Glutamatergic neuron (in vitro differentiated cells): ENCODE measurements at regions not wholly inside any gene's neighbourhood (a gene's known extent, or its start where the extent isn't known, plus 50 kb on each side); places are given as distances from the start of the nearest gene placed in this dataset.

Source experiments
- DNase-seq: peaks from one replicate; pipeline ENCODE4 v3.0.0; 2022
- H3K27ac Mint-ChIP-seq: one replicate; pipeline ENCODE4 v1.8.0; 2020; ENCODE audit warnings: mild to moderate bottlenecking, mixed read lengths, inconsistent platforms; ENCODE audit not compliant: unreplicated experiment
- H3K27me3 Mint-ChIP-seq: one replicate; pipeline ENCODE4 v1.8.0; 2020; ENCODE audit warnings: mild to moderate bottlenecking, moderate library complexity, mixed read lengths, inconsistent platforms; ENCODE audit not compliant: unreplicated experiment
- H3K36me3 Mint-ChIP-seq: one replicate; pipeline ENCODE4 v1.8.0; 2020; ENCODE audit warnings: mild to moderate bottlenecking, mixed read lengths, inconsistent platforms; ENCODE audit not compliant: unreplicated experiment
- H3K4me1 Mint-ChIP-seq: one replicate; pipeline ENCODE4 v1.8.0; 2020; ENCODE audit warnings: mild to moderate bottlenecking, low read depth, mixed read lengths, inconsistent platforms; ENCODE audit not compliant: unreplicated experiment
- H3K4me3 Mint-ChIP-seq: one replicate; pipeline ENCODE4 v1.8.0; 2020; ENCODE audit warnings: mild to moderate bottlenecking, mixed read lengths, inconsistent platforms; ENCODE audit not compliant: unreplicated experiment
- H3K9me3 Mint-ChIP-seq: one replicate; pipeline ENCODE4 v1.8.0; 2020; ENCODE audit warnings: mild to moderate bottlenecking, moderate library complexity, mixed read lengths, inconsistent platforms; ENCODE audit not compliant: unreplicated experiment
- TF ChIP-seq, protein P1 (sequence below): fragments of 200-600 bp; sonication (generic); IDR thresholded peaks from one replicate; pipeline ENCODE4 v1.5.0; 2021; ENCODE audit not compliant: partially characterized antibody, unreplicated experiment

GRCh38 chr1:212495766-212496494 lies 63.2 kb downstream of the NENF start:
- H3K4me3 Mint-ChIP-seq: no peak overlapping the region
- TF ChIP-seq, protein P1, sequence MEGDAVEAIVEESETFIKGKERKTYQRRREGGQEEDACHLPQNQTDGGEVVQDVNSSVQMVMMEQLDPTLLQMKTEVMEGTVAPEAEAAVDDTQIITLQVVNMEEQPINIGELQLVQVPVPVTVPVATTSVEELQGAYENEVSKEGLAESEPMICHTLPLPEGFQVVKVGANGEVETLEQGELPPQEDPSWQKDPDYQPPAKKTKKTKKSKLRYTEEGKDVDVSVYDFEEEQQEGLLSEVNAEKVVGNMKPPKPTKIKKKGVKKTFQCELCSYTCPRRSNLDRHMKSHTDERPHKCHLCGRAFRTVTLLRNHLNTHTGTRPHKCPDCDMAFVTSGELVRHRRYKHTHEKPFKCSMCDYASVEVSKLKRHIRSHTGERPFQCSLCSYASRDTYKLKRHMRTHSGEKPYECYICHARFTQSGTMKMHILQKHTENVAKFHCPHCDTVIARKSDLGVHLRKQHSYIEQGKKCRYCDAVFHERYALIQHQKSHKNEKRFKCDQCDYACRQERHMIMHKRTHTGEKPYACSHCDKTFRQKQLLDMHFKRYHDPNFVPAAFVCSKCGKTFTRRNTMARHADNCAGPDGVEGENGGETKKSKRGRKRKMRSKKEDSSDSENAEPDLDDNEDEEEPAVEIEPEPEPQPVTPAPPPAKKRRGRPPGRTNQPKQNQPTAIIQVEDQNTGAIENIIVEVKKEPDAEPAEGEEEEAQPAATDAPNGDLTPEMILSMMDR: no peak
- H3K9me3 Mint-ChIP-seq: no peaks in the 10 kb centered on the region
- peaks cover 2% of the 10 kb centered on the region for H3K27me3 Mint-ChIP-seq
- no peaks in the 10 kb centered on the region for H3K36me3 Mint-ChIP-seq
- no peak for DNase-seq
- H3K4me1 Mint-ChIP-seq: no peaks in the 10 kb centered on the region
- no peak overlapping the region for H3K27ac Mint-ChIP-seq

GRCh38 chr1:212496682-212497081 lies 64.0 kb downstream of the NENF start:
- no peaks in the 10 kb centered on the region for H3K36me3 Mint-ChIP-seq

GRCh38 chr1:212497553-212497952 lies 64.8 kb downstream of the NENF start:
- H3K27me3 Mint-ChIP-seq: peaks cover 4% of the 10 kb centered on the region
- no peak overlapping the region for H3K4me3 Mint-ChIP-seq
- TF ChIP-seq, protein P1: no peak
- no peaks in the 10 kb centered on the region for H3K4me1 Mint-ChIP-seq
- DNase-seq: no peak
- peaks cover 2% of the 10 kb centered on the region for H3K9me3 Mint-ChIP-seq
- H3K36me3 Mint-ChIP-seq: no peaks in the 10 kb centered on the region
- H3K27ac Mint-ChIP-seq: no peak overlapping the region

More at GRCh38 chr1:212496682-212497081, 64.0 kb downstream of the NENF start:
- Mint-ChIP-seq H3K4me3 (no peak overlapping the region), H3K27ac (no peak overlapping the region), H3K4me1 (no peaks in the 10 kb centered on the region), H3K27me3 (peaks cover 2% of the 10 kb centered on the region), H3K9me3 (peaks cover under 1% of the 10 kb centered on the region)
- DNase-seq: no peak
- TF ChIP-seq, protein P1: no peak

GRCh38 chr1:212498283-212499040 lies 65.7 kb downstream of the NENF start:
- Mint-ChIP-seq H3K27me3 (peaks cover 4% of the 10 kb centered on the region), H3K4me3 (no peak overlapping the region), H3K9me3 (peaks cover 2% of the 10 kb centered on the region), H3K36me3 (no peaks in the 10 kb centered on the region), H3K27ac (no peak overlapping the region), H3K4me1 (no peaks in the 10 kb centered on the region)
- TF ChIP-seq, protein P1: no peak
- DNase-seq: no peak

- DNase-seq: no peak
- Mint-ChIP-seq H3K36me3 (no peaks in the 10 kb centered on the region), H3K4me1 (no peaks in the 10 kb centered on the region), H3K4me3 (no peak overlapping the region), H3K9me3 (peaks cover 2% of the 10 kb centered on the region), H3K27me3 (peaks cover 2% of the 10 kb centered on the region), H3K27ac (no peak overlapping the region)
- TF ChIP-seq, protein P1: no peak
These were observed 67.6 kb downstream of the NENF start for GRCh38 chr1:212500351-212500750.
